ENCODE measurements at regions not wholly inside any gene's neighbourhood (a gene's known extent, or its start where the extent isn't known, plus 50 kb on each side); places are given as distances from the start of the nearest gene placed in this dataset.
A peak's percentile ranks its signal among the peaks of the same experiment; 100 is the strongest.
"Not testable (repeated sequence)": the region's sequence is repeated elsewhere in the genome, so short reads cannot be mapped to it uniquely, and the experiment has no call there.

GRCh38 chr2:187873132-187873531, 318.9 kb upstream of the TFPI start:
- DNase-seq (ENCODE audit: low read depth) = no peak

- peak; percentile 28 for DNase-seq (ENCODE audit: low read depth)
These were observed 320.6 kb upstream of the TFPI start for GRCh38 chr2:187874786-187875185.

GRCh38 chr2:187875261-187876141, 321.3 kb upstream of the TFPI start:
- peak; percentile 6 for DNase-seq (ENCODE audit: low read depth)

GRCh38 chr2:187876554-187876953, 322.3 kb upstream of the TFPI start:
- DNase-seq (ENCODE audit: low read depth) = no peak

- no peak for DNase-seq (ENCODE audit: low read depth)
These were observed 323.2 kb upstream of the TFPI start for GRCh38 chr2:187877391-187877790.

GRCh38 chr2:187878112-187878511, 323.9 kb upstream of the TFPI start:
- DNase-seq (ENCODE audit: low read depth) = no peak

GRCh38 chr2:187879491-187879890, 325.3 kb upstream of the TFPI start:
- peak; percentile 6 for DNase-seq (ENCODE audit: low read depth)

- no peak for DNase-seq (ENCODE audit: low read depth)
These were observed 329.8 kb upstream of the TFPI start for GRCh38 chr2:187884003-187884402.

- no peak for DNase-seq (ENCODE audit: low read depth)
These were observed 336.5 kb upstream of the TFPI start for GRCh38 chr2:187890690-187891089.

- DNase-seq (ENCODE audit: low read depth) = peak; percentile 7
These were observed 345.8 kb upstream of the TFPI start for GRCh38 chr2:187900021-187900420.

GRCh38 chr2:187906021-187906420, 351.8 kb upstream of the TFPI start:
- DNase-seq (ENCODE audit: low read depth) = no peak

- not testable (repeated sequence) for DNase-seq (ENCODE audit: low read depth)
These were observed 356.7 kb upstream of the TFPI start for GRCh38 chr2:187910922-187911321.

GRCh38 chr2:187912950-187913349, 358.7 kb upstream of the TFPI start:
- DNase-seq (ENCODE audit: low read depth) = no peak

- DNase-seq (ENCODE audit: low read depth) = no peak
These were observed 361.6 kb upstream of the TFPI start for GRCh38 chr2:187915810-187916209.

GRCh38 chr2:187916799-187917198, 362.6 kb upstream of the TFPI start:
- no peak for DNase-seq (ENCODE audit: low read depth)

- DNase-seq (ENCODE audit: low read depth) = peak; percentile 26
These were observed 363.3 kb upstream of the TFPI start for GRCh38 chr2:187917535-187917934.

- no peak for DNase-seq (ENCODE audit: low read depth)
These were observed 365.0 kb upstream of the TFPI start for GRCh38 chr2:187918996-187919821.

- peak; percentile 12 for DNase-seq (ENCODE audit: low read depth)
These were observed 366.3 kb upstream of the TFPI start for GRCh38 chr2:187920511-187920910.

- no peak for DNase-seq (ENCODE audit: low read depth)
These were observed 368.6 kb upstream of the TFPI start for GRCh38 chr2:187922846-187923245.

- no peak for DNase-seq (ENCODE audit: low read depth)
These were observed 367.4 kb upstream of the GULP1 start for GRCh38 chr2:187924293-187924692.

- DNase-seq (ENCODE audit: low read depth) = no peak
These were observed 357.4 kb upstream of the GULP1 start for GRCh38 chr2:187934236-187934635.

- no peak for DNase-seq (ENCODE audit: low read depth)
These were observed 357.0 kb upstream of the GULP1 start for GRCh38 chr2:187934692-187935091.

- DNase-seq (ENCODE audit: low read depth) = no peak
These were observed 356.5 kb upstream of the GULP1 start for GRCh38 chr2:187935126-187935525.

All from iris pigment epithelial cell (primary cell).